Naive thymus-derived CD4-positive, alpha-beta T cell (primary cell): ENCODE measurements at regions not wholly inside any gene's neighbourhood (a gene's known extent, or its start where the extent isn't known, plus 50 kb on each side); places are given as distances from the start of the nearest gene placed in this dataset.

Experiments
- ATAC-seq: fragments of 150-1000 bp; cut with Tn5 transposase; 2 replicates; pipeline ENCODE4 v1.10.0; 2021; ENCODE audit warnings: mild to moderate bottlenecking, moderate library complexity
- CTCF ChIA-PET: fragments of 350-600 bp; sonication (Branson Sonifier 250); formaldehyde crosslinking; loops from one replicate; lab custom pipeline; 2021; ENCODE audit warnings: antibody characterized with exemption; lab: Charles Lee
- POLR2A ChIA-PET: fragments of 350-600 bp; sonication (Branson Sonifier 250); formaldehyde crosslinking; loops from one replicate; lab custom pipeline; 2021; ENCODE audit warnings: antibody characterized with exemption, inconsistent platforms; lab: Charles Lee
- DNase-seq, 9 donors: peaks; one replicate each; pipeline versions ENCODE4 v3.0.0 to v3.0.0-alpha.2; 2020 to 2022; ENCODE audit warnings: mixed read lengths in 1 of 9
- H3K27ac ChIP-seq: one replicate; pipeline ENCODE4 v1.7.0; 2013; ENCODE audit warnings: mild to moderate bottlenecking, low read depth, low read length, moderate library complexity
- H3K27me3 ChIP-seq, 2 donors: one replicate each; pipeline ENCODE4 v1.7.0; 2013; ENCODE audit warnings: low read length in 2 of 2, mild to moderate bottlenecking in 2 of 2, moderate library complexity in 2 of 2; ENCODE audit not compliant: control insufficient read depth in 2 of 2, insufficient read depth in 2 of 2
- H3K36me3 ChIP-seq, 3 experiments: 1 replicate in 2 of 3; 2 replicates in 1 of 3; pipeline ENCODE4 v1.7.0; 2013; ENCODE audit warnings: low read length in 3 of 3, mild to moderate bottlenecking in 3 of 3, moderate library complexity in 1 of 3; ENCODE audit not compliant: insufficient read depth in 3 of 3, control insufficient read depth in 2 of 3
- H3K4me1 ChIP-seq, 2 donors: one replicate each; pipeline ENCODE4 v1.7.0; 2013; ENCODE audit warnings: low read length in 2 of 2, mild to moderate bottlenecking in 2 of 2, moderate library complexity in 1 of 2; ENCODE audit not compliant: control insufficient read depth in 2 of 2, insufficient read depth in 2 of 2
- H3K4me3 ChIP-seq: 2 replicates; pipeline ENCODE4 v1.7.0; 2013; ENCODE audit warnings: mild to moderate bottlenecking, low read length
- H3K9me3 ChIP-seq, 3 experiments: 1 replicate in 2 of 3; 2 replicates in 1 of 3; pipeline ENCODE4 v1.7.0; 2013; ENCODE audit warnings: low read length in 3 of 3; ENCODE audit not compliant: control insufficient read depth in 2 of 3
- H3K27ac Mint-ChIP-seq, 9 donors: one replicate each; pipeline ENCODE4 v1.8.0; 2020 to 2022; ENCODE audit warnings: mixed read lengths in 9 of 9, mild to moderate bottlenecking in 8 of 9, moderate library complexity in 5 of 9, inconsistent platforms in 2 of 9
- H3K27me3 Mint-ChIP-seq, 5 donors: one replicate each; pipeline ENCODE4 v1.8.0; 2021 to 2022; ENCODE audit warnings: mixed read lengths in 5 of 5, mild to moderate bottlenecking in 1 of 5
- H3K36me3 Mint-ChIP-seq, 5 donors: one replicate each; pipeline ENCODE4 v1.8.0; 2020 to 2022; ENCODE audit warnings: mixed read lengths in 5 of 5, mild to moderate bottlenecking in 3 of 5, inconsistent platforms in 1 of 5
- H3K4me1 Mint-ChIP-seq, 7 donors: one replicate each; pipeline ENCODE4 v1.8.0; 2020 to 2022; ENCODE audit warnings: mixed read lengths in 7 of 7, mild to moderate bottlenecking in 3 of 7, inconsistent platforms in 1 of 7
- H3K4me3 Mint-ChIP-seq, 10 donors: one replicate each; pipeline ENCODE4 v1.8.0; 2020 to 2022; ENCODE audit warnings: mild to moderate bottlenecking in 10 of 10, mixed read lengths in 10 of 10, moderate library complexity in 6 of 10, inconsistent platforms in 2 of 10
- H3K9me3 Mint-ChIP-seq, 11 donors: one replicate each; pipeline ENCODE4 v1.8.0; 2020 to 2022; ENCODE audit warnings: mixed read lengths in 11 of 11, mild to moderate bottlenecking in 4 of 11, inconsistent platforms in 1 of 11, moderate library complexity in 1 of 11
- intact Hi-C, 2 donors: fragments of 100-400 bp; cut with micrococcal nuclease; formaldehyde crosslinking; loops; one replicate each; pipeline ENCODE4 v1.15.1; 2023

DNA sequence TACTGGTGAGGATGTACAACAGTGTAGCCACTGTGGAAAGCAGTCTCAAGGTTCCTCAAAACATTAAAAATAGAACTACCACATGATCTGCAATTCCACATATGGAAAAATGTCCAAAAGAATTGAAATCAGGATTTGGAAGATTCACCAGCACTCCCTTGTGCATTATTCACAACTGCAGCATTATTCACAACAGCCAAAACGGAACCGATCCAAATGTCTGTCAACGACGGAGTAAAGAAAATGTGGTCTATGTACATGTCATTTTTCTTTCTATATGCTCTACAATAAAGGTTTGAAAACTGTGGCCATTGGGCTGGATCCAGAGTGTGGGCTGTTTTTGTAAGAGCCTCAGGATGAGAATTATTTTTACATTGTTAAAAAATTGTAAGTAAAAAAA lies 1206.1 kb upstream of the CELF2 start:
- ChIA-PET CTCF (no interaction called here), POLR2A (no interaction called here)
- Mint-ChIP-seq H3K27me3 (peaks cover 0 to 5% (median 0%) of the 10 kb centered on the region in 5 donors), H3K27ac (no peak overlapping the region), H3K36me3 (no peaks in the 10 kb centered on the region), H3K4me3 (no peak overlapping the region), H3K9me3 (peaks cover 0 to 7% (median 0%) of the 10 kb centered on the region in 11 donors), H3K4me1 (no peaks in the 10 kb centered on the region)
- H3K36me3 ChIP-seq, result no peaks in the 10 kb centered on the region
- H3K9me3 ChIP-seq, result no peaks in the 10 kb centered on the region
- no peaks in the 10 kb centered on the region for H3K4me1 ChIP-seq
- H3K4me3 ChIP-seq, result no peak overlapping the region
- DNase-seq, result no peak
- no peak for ATAC-seq
- intact Hi-C loops, result no loop called here
- no peak overlapping the region for H3K27ac ChIP-seq
- no peaks in the 10 kb centered on the region for H3K27me3 ChIP-seq

DNA sequence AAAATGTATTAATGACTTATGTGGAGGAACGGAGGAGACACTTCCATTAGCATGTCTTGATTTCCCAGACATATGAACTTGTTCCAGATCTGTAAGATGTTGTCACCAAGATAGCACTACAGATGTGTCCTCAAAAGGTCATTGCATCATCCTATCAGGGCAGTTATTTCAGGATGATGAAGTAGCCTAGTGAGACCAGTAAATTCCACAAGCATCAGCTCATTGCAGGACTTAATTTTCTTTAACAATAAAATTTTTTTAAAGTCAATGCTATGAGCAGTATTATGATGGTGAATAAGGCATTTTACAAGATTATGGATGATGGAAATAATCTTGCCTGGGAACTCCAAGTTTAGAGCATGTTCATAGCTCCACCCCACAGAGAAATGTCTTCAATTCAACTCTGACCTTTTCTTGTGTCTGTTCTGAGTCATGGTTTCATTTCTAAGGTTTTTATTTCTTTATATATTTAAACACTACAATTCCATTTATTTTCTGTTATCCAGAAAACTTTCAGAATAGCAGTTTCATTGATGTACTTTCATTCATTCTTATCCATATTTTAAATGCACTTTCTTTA lies 1203.3 kb upstream of the CELF2 start:
- intact Hi-C loops, result no loop called here
- H3K27ac ChIP-seq, result no peak overlapping the region
- peaks cover 0 to 10% (median 0%) of the 10 kb centered on the region in 5 donors for H3K27me3 Mint-ChIP-seq
- DNase-seq (no peak), ATAC-seq (no peak)
- no peak overlapping the region for H3K27ac Mint-ChIP-seq
- ChIA-PET POLR2A (no interaction called here), CTCF (no interaction called here)
- no peaks in the 10 kb centered on the region for H3K27me3 ChIP-seq
- no peak overlapping the region for H3K4me3 ChIP-seq
- H3K36me3 ChIP-seq, result no peaks in the 10 kb centered on the region
- no peaks in the 10 kb centered on the region for H3K9me3 ChIP-seq
- peaks cover 0 to 12% (median 3%) of the 10 kb centered on the region in 11 donors for H3K9me3 Mint-ChIP-seq
- H3K4me1 ChIP-seq, result no peaks in the 10 kb centered on the region
- no peaks in the 10 kb centered on the region for H3K36me3 Mint-ChIP-seq
- H3K4me1 Mint-ChIP-seq, result no peaks in the 10 kb centered on the region
- H3K4me3 Mint-ChIP-seq, result no peak overlapping the region

DNA sequence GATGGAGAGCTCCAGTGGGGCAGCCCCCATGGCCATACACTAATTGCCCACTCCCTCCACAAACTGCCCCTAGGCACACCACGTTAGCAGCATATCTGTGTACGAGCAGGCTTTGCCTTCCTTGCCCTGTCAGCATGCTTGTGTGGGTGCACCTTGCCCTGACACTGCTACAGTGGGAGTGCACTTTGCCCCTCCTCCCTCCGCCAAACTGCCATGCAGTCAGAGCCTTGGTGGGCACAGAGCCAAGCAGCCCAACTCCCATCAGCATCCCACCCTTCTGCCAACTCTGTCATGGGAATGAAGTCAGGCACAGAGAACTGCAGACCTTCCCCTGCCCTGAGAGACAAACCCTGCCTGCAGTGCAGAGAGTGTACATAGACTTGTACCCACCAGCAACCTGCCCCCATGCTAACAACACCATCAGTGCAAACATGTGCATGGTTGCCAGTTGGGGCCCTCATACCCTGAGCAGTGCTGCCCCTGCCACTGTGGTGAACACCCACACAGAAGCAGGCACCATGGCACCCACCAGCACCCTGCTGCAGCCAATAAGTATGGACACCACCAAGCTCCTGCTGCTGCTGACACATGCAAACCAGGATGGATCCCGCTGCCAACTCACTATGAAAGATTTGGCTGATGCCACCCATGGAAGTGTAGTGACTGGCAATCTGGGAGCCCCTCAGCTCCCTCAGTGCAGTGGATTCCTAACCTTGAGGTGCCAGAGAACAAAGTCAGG lies 1197.7 kb upstream of the CELF2 start:
- ChIA-PET POLR2A (no interaction called here), CTCF (no interaction called here)
- Histone ChIP-seq H3K9me3 (no peaks in the 10 kb centered on the region), H3K4me3 (no peak overlapping the region), H3K27me3 (no peaks in the 10 kb centered on the region), H3K27ac (no peak overlapping the region), H3K4me1 (no peaks in the 10 kb centered on the region), H3K36me3 (no peaks in the 10 kb centered on the region)
- peaks cover 0 to 12% (median 5%) of the 10 kb centered on the region in 11 donors for H3K9me3 Mint-ChIP-seq
- H3K4me3 Mint-ChIP-seq, result peak overlapping the region in 1 of 10 donors; percentile 12
- ATAC-seq, result no peak
- DNase-seq, result no peak
- intact Hi-C loops, result no loop called here
- H3K4me1 Mint-ChIP-seq, result peaks cover 0 to 3% (median 0%) of the 10 kb centered on the region in 7 donors
- peaks cover 0 to 9% (median 0%) of the 10 kb centered on the region in 5 donors for H3K27me3 Mint-ChIP-seq
- no peaks in the 10 kb centered on the region for H3K36me3 Mint-ChIP-seq
- no peak overlapping the region for H3K27ac Mint-ChIP-seq

DNA sequence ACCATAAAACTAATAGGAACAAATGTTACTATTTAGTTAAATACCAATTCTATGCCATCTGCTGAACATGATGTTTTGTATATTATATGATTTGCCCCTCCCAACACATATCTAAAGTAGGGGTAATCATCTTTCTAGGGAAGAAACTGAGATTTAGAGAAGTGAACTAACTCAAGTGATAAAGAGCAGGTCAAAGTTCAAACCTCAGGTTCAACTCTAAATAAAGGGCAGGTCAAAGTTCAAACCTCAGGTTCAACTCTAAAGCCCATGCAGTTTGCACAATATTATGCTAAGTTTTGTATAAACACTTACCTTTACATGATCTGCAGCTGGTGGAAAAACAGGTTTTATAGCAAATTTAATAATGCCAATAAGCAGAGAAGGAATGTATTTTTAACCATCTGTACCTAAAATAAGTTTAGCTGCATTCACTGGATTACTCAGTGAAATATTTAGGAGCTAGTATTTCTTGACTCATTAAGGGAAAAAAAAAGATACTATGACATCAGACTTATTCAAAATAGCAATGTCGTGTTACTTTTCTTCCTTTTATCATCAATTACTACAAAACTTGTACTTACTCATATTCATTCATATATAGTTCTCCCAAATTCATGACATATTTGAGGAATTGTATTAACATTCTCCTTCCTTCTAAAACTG lies 1194.3 kb upstream of the CELF2 start:
- Histone ChIP-seq H3K27me3 (no peaks in the 10 kb centered on the region), H3K9me3 (no peaks in the 10 kb centered on the region), H3K36me3 (no peaks in the 10 kb centered on the region), H3K4me1 (no peaks in the 10 kb centered on the region), H3K4me3 (no peak overlapping the region), H3K27ac (no peak overlapping the region)
- Mint-ChIP-seq H3K27ac (no peak overlapping the region), H3K36me3 (no peaks in the 10 kb centered on the region), H3K4me1 (peaks cover 0 to 3% (median 0%) of the 10 kb centered on the region in 7 donors), H3K9me3 (peaks cover 0 to 3% (median 0%) of the 10 kb centered on the region in 11 donors), H3K27me3 (peaks cover 0 to 13% (median 5%) of the 10 kb centered on the region in 5 donors), H3K4me3 (no peak overlapping the region)
- POLR2A ChIA-PET, result no interaction called here
- intact Hi-C loops, result no loop called here
- DNase-seq (no peak), ATAC-seq (no peak)
- CTCF ChIA-PET, result no interaction called here

DNA sequence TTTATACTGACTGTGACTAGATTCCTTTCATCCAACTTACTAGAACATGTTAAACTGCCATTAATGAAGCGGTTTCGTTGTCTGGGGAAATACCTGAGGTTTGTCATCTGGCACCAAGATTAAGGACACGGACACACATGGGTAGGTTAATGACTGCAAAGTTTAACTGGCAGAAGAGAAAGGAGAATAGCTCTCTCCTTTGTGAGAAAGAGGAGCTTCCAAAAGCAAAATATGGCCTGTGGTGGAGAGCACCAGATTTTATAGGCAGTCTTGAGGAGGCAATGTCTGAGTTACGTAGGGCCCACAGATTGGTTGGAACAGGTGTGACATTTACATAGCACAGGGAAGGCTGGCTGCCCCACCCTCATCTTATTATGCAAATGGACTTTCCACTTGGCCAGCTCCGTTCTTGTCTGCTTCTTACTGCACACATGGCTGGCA lies 1193.0 kb upstream of the CELF2 start:
- H3K27ac ChIP-seq, result no peak overlapping the region
- POLR2A ChIA-PET, result no interaction called here
- no peak overlapping the region for H3K27ac Mint-ChIP-seq
- intact Hi-C loops, result no loop called here
- H3K4me1 ChIP-seq, result no peaks in the 10 kb centered on the region
- no peaks in the 10 kb centered on the region for H3K36me3 Mint-ChIP-seq
- ATAC-seq, result no peak
- H3K4me3 Mint-ChIP-seq, result no peak overlapping the region
- H3K27me3 Mint-ChIP-seq, result peaks cover 0 to 13% (median 9%) of the 10 kb centered on the region in 5 donors
- CTCF ChIA-PET, result no interaction called here
- H3K36me3 ChIP-seq, result no peaks in the 10 kb centered on the region
- DNase-seq, result no peak
- H3K4me1 Mint-ChIP-seq, result peaks cover 0 to 3% (median 0%) of the 10 kb centered on the region in 7 donors
- H3K27me3 ChIP-seq, result no peaks in the 10 kb centered on the region
- H3K9me3 Mint-ChIP-seq, result peaks cover 0 to 3% (median 0%) of the 10 kb centered on the region in 11 donors
- H3K4me3 ChIP-seq, result no peak overlapping the region
- no peaks in the 10 kb centered on the region for H3K9me3 ChIP-seq

DNA sequence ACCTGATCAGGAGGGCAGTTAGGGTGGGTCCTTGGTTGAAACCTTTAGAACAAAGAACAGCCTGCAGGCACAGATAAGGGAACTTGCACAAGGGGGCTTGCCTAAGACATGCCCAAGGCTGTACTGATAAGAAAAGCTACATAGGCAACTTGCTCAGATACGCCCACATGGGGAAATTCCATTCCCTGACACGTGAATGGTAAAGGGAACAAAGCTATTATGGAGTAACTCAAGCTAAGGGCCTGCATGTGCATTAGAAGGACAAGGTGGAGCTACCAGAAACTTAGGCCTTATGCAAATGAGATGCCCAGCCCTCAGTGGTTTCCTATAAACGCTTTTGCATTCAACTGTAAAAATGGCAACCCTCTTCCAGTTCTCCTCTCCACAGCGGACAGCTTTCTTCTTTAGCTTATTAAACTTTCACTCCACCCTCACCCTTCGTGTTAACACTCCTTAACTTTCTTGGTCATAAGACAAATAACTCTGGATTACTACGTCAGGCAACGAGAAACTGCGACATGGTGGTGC lies 1192.1 kb upstream of the CELF2 start:
- Mint-ChIP-seq H3K27me3 (peaks cover 0 to 13% (median 9%) of the 10 kb centered on the region in 5 donors), H3K9me3 (no peaks in the 10 kb centered on the region), H3K4me3 (no peak overlapping the region), H3K4me1 (no peaks in the 10 kb centered on the region), H3K36me3 (no peaks in the 10 kb centered on the region), H3K27ac (no peak overlapping the region)
- no peaks in the 10 kb centered on the region for H3K4me1 ChIP-seq
- DNase-seq, result no peak
- no peaks in the 10 kb centered on the region for H3K36me3 ChIP-seq
- ChIA-PET CTCF (no interaction called here), POLR2A (no interaction called here)
- no peaks in the 10 kb centered on the region for H3K27me3 ChIP-seq
- H3K4me3 ChIP-seq, result no peak overlapping the region
- no peak overlapping the region for H3K27ac ChIP-seq
- H3K9me3 ChIP-seq, result no peaks in the 10 kb centered on the region
- intact Hi-C loops, result no loop called here
- peak; percentile 26 for ATAC-seq
